Heart right ventricle (tissue), 16 donors: ENCODE measurements at regions not wholly inside any gene's neighbourhood (a gene's known extent, or its start where the extent isn't known, plus 50 kb on each side); places are given as distances from the start of the nearest gene placed in this dataset.

ENCODE experiments used
- ATAC-seq, 8 donors: fragments of 200-7000 bp; cut with Tn5 transposase; one replicate each; pipeline ENCODE4 v1.9.1; 2020; ENCODE audit warnings: mild to moderate bottlenecking in 8 of 8, moderate library complexity in 8 of 8, moderate number of reproducible peaks in 1 of 8
- DNase-seq, 2 donors: peaks; one replicate each; pipeline ENCODE4 v3.0.0-alpha.2; 2020
- H3K27ac ChIP-seq, 10 donors: fragments of 200-600 bp; sonication (generic) in 2 of 10; one replicate each; pipeline versions ENCODE4 v1.5.0 to v1.8.0; 2020 to 2022; ENCODE audit warnings: mild to moderate bottlenecking in 3 of 10
- H3K27me3 ChIP-seq, 7 donors: fragments of 200-600 bp; one replicate each; pipeline ENCODE4 v1.8.0; 2021 to 2022; ENCODE audit warnings: mild to moderate bottlenecking in 2 of 7
- H3K36me3 ChIP-seq, 9 donors: fragments of 200-600 bp; sonication (generic) in 1 of 9; one replicate each; pipeline versions ENCODE4 v1.5.0 to v1.8.0; 2020 to 2022; ENCODE audit warnings: mild to moderate bottlenecking in 2 of 9
- H3K4me1 ChIP-seq, 9 donors: fragments of 200-600 bp; sonication (generic) in 1 of 9; one replicate each; pipeline versions ENCODE4 v1.5.0 to v1.8.0; 2020 to 2022; ENCODE audit warnings: mild to moderate bottlenecking in 4 of 9
- H3K4me3 ChIP-seq, 10 donors: fragments of 200-600 bp; sonication (generic) in 2 of 10; one replicate each; pipeline versions ENCODE4 v1.5.0 to v1.8.0; 2020 to 2022; ENCODE audit warnings: mild to moderate bottlenecking in 7 of 10, moderate library complexity in 2 of 10
- H3K9me3 ChIP-seq, 11 donors: fragments of 200-600 bp in 10 of 11; sonication (generic) in 2 of 11; one replicate each; pipeline versions ENCODE4 v1.5.0 to v1.8.0; 2013 to 2022; ENCODE audit warnings: mild to moderate bottlenecking in 2 of 11, control low read depth in 1 of 11, moderate library complexity in 1 of 11
- WGBS, 2 donors: extraction: QIAGEN DNeasy Blood & Tissue Kit; methylation state at CpG; one replicate each; pipeline ENCODE4 v1.1.7; 2013; ENCODE audit warnings: inconsistent platforms in 1 of 2; 5-methylcytosine and 5-hydroxymethylcytosine counted together
- intact Hi-C, 10 donors: fragments of 100-400 bp; cut with DNase I; formaldehyde crosslinking; loops; one replicate each; pipeline versions ENCODE4 v1.11.1 to v1.14.2; 2022
- TF ChIP-seq, protein P1 (sequence below), 9 donors: fragments of 200-600 bp; sonication (generic) in 2 of 9; IDR thresholded peaks; one replicate each; pipeline versions ENCODE4 v1.5.0 to v1.8.0; 2021 to 2022; ENCODE audit warnings: antibody characterized with exemption in 9 of 9, mild to moderate bottlenecking in 5 of 9, moderate library complexity in 1 of 9
- donor health status: Arrhythmogenic right ventricular cardiomyopathy.
- donor health status: ischemic (EF 13 %, LVEDD 7.1; RV severe dilation, severe dysfunction).
- donor health status: healthy with polysubstance abuse.
- donor health status: DM: no; HTN: yes; CAD: no.
- donor health status: DM: no; HTN: no; CAD: no.
- donor health status: ischemic (EF 25% LVEDD 6.9; RV normal size, moderate dysfunction).
- donor health status: ischemic (EF 25% LVEDD 5.7; RV mildly dilated, moderate dysfunction).
- donor health status: healthy.
- donor health status: DM: yes; HTN: yes; CAD: no.
- donor health status: Ischemic cardiomyopathy.
- donor health status: ischemic (EF 35%, LVEDD 5.7; RV mildly dilated, moderate dysfunction).
- donor health status: nonischemic (EF 11% LVEDD 7.7; RV severe dilation, severe dysfunction).
- donor health status: DM: yes; HTN: yes; CAD: no.
- donor health status: PGD.
- donor health status: ischemic (EF 29% LVEDD 5.4; RV normal size, mild dysfunction).
- donor health status: nonischemic (EF 23%, LVEDD 6.1; RV moderate dilation, normal function).

DNA sequence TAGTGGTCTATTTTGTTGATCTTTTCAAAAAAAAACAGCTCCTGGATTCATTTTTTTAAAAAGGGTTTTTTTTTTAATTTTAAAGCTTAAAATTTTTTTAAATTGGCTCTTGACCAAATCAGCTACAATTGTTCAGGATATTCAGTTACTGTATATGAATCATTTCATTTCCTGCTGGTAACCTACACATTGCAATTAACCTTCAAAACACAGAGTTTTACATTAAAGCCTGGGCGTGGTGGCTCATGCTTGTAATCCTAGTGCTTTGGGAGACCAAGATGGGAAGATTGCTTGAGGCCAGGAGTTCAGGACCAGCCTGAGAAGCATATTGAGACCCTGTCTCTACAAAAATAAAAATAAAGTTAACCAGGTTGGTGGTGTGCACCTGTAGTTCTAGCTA, 163.4 kb downstream of the ALDH1A2 start:
- DNase-seq (no peak), ATAC-seq (no peak)
- Histone ChIP-seq H3K4me3 (no peak overlapping the region), H3K36me3 (no peaks in the 10 kb centered on the region), H3K27ac (no peak overlapping the region), H3K9me3 (no peaks in the 10 kb centered on the region), H3K4me1 (no peaks in the 10 kb centered on the region), H3K27me3 (peaks cover 0 to 5% (median 0%) of the 10 kb centered on the region in 7 donors)
- WGBS, 2 donors = 95 to 98% methylated on average over 1 of the region's 1 CpG
- intact Hi-C loops = no loop called here
- TF ChIP-seq, protein P1, sequence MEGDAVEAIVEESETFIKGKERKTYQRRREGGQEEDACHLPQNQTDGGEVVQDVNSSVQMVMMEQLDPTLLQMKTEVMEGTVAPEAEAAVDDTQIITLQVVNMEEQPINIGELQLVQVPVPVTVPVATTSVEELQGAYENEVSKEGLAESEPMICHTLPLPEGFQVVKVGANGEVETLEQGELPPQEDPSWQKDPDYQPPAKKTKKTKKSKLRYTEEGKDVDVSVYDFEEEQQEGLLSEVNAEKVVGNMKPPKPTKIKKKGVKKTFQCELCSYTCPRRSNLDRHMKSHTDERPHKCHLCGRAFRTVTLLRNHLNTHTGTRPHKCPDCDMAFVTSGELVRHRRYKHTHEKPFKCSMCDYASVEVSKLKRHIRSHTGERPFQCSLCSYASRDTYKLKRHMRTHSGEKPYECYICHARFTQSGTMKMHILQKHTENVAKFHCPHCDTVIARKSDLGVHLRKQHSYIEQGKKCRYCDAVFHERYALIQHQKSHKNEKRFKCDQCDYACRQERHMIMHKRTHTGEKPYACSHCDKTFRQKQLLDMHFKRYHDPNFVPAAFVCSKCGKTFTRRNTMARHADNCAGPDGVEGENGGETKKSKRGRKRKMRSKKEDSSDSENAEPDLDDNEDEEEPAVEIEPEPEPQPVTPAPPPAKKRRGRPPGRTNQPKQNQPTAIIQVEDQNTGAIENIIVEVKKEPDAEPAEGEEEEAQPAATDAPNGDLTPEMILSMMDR (IDR thresholded peaks at IDR 0.05) = no peak
